Gastroesophageal sphincter (tissue), 4 donors: ENCODE measurements at regions not wholly inside any gene's neighbourhood (a gene's known extent, or its start where the extent isn't known, plus 50 kb on each side); places are given as distances from the start of the nearest gene placed in this dataset.
"Not testable (repeated sequence)": the region's sequence is repeated elsewhere in the genome, so short reads cannot be mapped to it uniquely, and the experiment has no call there.

Experiments used
- ATAC-seq: fragments of 150-250 bp; one replicate; pipeline ENCODE4 v1.9.1; 2016; ENCODE audit warnings: mild to moderate bottlenecking, moderate library complexity
- H3K27ac ChIP-seq, 4 donors: fragments of 200-600 bp; sonication (generic) in 3 of 4; 1 replicate in 3 of 4; 2 replicates in 1 of 4; pipeline ENCODE4 v1.5.1; 2016 to 2019
- H3K27me3 ChIP-seq: fragments of 200-600 bp; sonication (generic); one replicate; pipeline ENCODE4 v1.5.1; 2019
- H3K36me3 ChIP-seq, 2 donors: fragments of 200-600 bp; sonication (generic); one replicate each; pipeline ENCODE4 v1.5.1; 2019; ENCODE audit warnings: control low read depth in 1 of 2
- H3K4me1 ChIP-seq, 3 donors: fragments of 200-600 bp; sonication (generic); 1 replicate in 2 of 3; 2 replicates in 1 of 3; pipeline ENCODE4 v1.5.1; 2016 to 2019; ENCODE audit warnings: control low read depth in 2 of 3
- H3K4me3 ChIP-seq, 2 donors: fragments of 200-600 bp; sonication (generic); one replicate each; pipeline ENCODE4 v1.5.1; 2019; ENCODE audit warnings: mild to moderate bottlenecking in 1 of 2, moderate library complexity in 1 of 2
- H3K9me3 ChIP-seq, 3 donors: fragments of 200-600 bp; sonication (generic); one replicate each; pipeline ENCODE4 v1.5.1; 2017 to 2019; ENCODE audit warnings: control low read depth in 2 of 3
- WGBS, 2 donors: methylation state at CpG; one replicate each; pipeline ENCODE4 v1.1.5; 2018; ENCODE audit warnings: low coverage in 1 of 2; 5-methylcytosine and 5-hydroxymethylcytosine counted together

- H3K9me3 ChIP-seq, H3K4me1 ChIP-seq, H3K27me3 ChIP-seq, H3K4me3 ChIP-seq, H3K36me3 ChIP-seq, ATAC-seq, H3K27ac ChIP-seq: not testable (repeated sequence)
- no CpG with 5 or more reads among the region's 15 CpGs for WGBS, 2 donors
Observed at GRCh38 chr21:6573576-6573975, 3947.8 kb upstream of the TPTE start.

GRCh38 chr21:6579801-6580200 lies 3941.6 kb upstream of the TPTE start:
- ATAC-seq, H3K9me3 ChIP-seq, H3K27me3 ChIP-seq, H3K27ac ChIP-seq, H3K4me3 ChIP-seq, H3K4me1 ChIP-seq, H3K36me3 ChIP-seq: not testable (repeated sequence)
- WGBS, 2 donors, result no CpG with 5 or more reads among the region's 7 CpGs
